Peyer's patch (tissue), 4 donors: ENCODE measurements at regions not wholly inside any gene's neighbourhood (a gene's known extent, or its start where the extent isn't known, plus 50 kb on each side); places are given as distances from the start of the nearest gene placed in this dataset.

ENCODE experiments used
- DNase-seq, 3 donors: peaks; one replicate each; pipeline ENCODE4 v3.0.0-alpha.2; 2017 to 2019
- H3K27ac ChIP-seq, 4 donors: fragments of 200-600 bp; sonication (generic); one replicate each; pipeline ENCODE4 v1.5.1; 2016 to 2019
- H3K27me3 ChIP-seq, 2 donors: fragments of 200-600 bp; sonication (generic); one replicate each; pipeline ENCODE4 v1.5.1; 2019
- H3K36me3 ChIP-seq, 3 donors: fragments of 200-600 bp; sonication (generic); one replicate each; pipeline ENCODE4 v1.5.1; 2016 to 2019
- H3K4me1 ChIP-seq, 4 donors: fragments of 200-600 bp; sonication (generic); one replicate each; pipeline ENCODE4 v1.5.1; 2016 to 2019
- H3K4me3 ChIP-seq, 4 donors: fragments of 200-600 bp; sonication (generic); 1 replicate in 3 of 4; 2 replicates in 1 of 4; pipeline ENCODE4 v1.5.1; 2016 to 2019; ENCODE audit warnings: mild to moderate bottlenecking in 1 of 4
- H3K9me3 ChIP-seq, 4 donors: fragments of 200-600 bp; sonication (generic); one replicate each; pipeline ENCODE4 v1.5.1; 2016 to 2019; ENCODE audit warnings: mild to moderate bottlenecking in 1 of 4
- CTCF ChIP-seq, 6 experiments: fragments of 450-650 bp in 4 of 6; fragments of 200-600 bp in 2 of 6; sonication (generic) in 1 of 6; IDR thresholded peaks; one replicate each; pipeline ENCODE4 v1.5.1; 2017 to 2019; ENCODE audit warnings: antibody characterized with exemption in 6 of 6, mild to moderate bottlenecking in 3 of 6, moderate library complexity in 1 of 6
- POLR2A ChIP-seq, 2 donors: fragments of 450-650 bp; IDR thresholded peaks; one replicate each; pipeline ENCODE4 v1.5.1; 2017; ENCODE audit warnings: antibody characterized with exemption in 2 of 2, mild to moderate bottlenecking in 2 of 2, moderate library complexity in 2 of 2

DNA sequence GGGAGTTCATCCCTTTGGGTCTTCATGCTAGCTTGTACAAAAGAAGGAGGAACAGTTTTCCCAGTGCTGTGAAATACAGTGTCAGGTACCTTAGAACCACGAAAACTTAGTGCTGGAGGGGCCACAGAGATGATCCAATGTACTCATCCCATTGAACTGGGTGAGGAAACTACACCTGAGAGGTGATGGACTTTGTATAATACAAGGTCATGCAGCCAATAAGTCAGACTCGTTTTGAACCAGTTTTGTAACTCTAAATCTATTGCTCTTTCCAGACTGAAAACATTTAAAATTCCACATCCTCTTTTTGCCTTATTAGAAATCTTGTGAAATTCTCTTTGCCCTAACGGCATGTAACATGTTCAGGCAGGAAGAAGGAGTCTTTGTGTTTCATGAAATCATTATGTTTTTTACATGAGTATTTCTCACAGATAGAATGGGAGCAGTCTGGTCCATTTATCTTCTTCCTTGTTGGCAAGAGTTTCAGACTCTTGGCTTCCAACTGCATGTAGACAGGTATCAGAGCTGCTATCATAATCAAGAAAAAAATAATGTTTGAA lies 146.8 kb upstream of the FBXL7 start:
- H3K27me3 ChIP-seq = no peaks in the 10 kb centered on the region
- TF ChIP-seq POLR2A (IDR thresholded peaks at IDR 0.05) (no peak), CTCF (IDR thresholded peaks at IDR 0.05) (no peak)
- no peak for DNase-seq
- H3K27ac ChIP-seq = no peak overlapping the region
- no peaks in the 10 kb centered on the region for H3K4me1 ChIP-seq
- no peak overlapping the region for H3K4me3 ChIP-seq
- no peaks in the 10 kb centered on the region for H3K36me3 ChIP-seq
- no peaks in the 10 kb centered on the region for H3K9me3 ChIP-seq

GRCh38 chr5:15350614-15351013 lies 149.4 kb upstream of the FBXL7 start:
- Histone ChIP-seq H3K9me3 (no peaks in the 10 kb centered on the region), H3K27ac (no peak overlapping the region), H3K4me1 (no peaks in the 10 kb centered on the region), H3K27me3 (no peaks in the 10 kb centered on the region), H3K36me3 (no peaks in the 10 kb centered on the region), H3K4me3 (no peak overlapping the region)
- TF ChIP-seq POLR2A (IDR thresholded peaks at IDR 0.05) = no peak
- TF ChIP-seq CTCF (IDR thresholded peaks at IDR 0.05) = no peak
- DNase-seq = no peak

DNA sequence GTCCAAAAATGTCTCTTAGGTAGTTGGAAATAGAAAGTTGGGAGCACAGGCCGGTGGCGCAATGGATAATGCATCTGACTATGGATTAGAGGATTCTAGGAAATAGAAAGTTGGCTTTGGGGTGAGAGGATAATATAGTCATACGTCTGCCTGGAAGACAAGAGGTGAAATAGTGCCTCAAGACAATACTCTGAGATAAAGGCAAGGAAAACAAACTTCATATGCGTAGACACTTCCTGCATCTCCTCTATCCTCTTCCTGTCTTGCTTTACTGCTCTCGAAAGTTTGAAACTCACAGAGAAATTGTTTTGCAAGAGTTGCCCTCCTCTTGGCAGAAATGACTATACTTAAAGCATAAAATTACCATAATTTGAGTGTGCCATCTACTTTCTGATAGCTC lies 153.2 kb upstream of the FBXL7 start:
- no peak overlapping the region for H3K27ac ChIP-seq
- no peak overlapping the region for H3K4me3 ChIP-seq
- no peaks in the 10 kb centered on the region for H3K36me3 ChIP-seq
- no peaks in the 10 kb centered on the region for H3K9me3 ChIP-seq
- no peaks in the 10 kb centered on the region for H3K4me1 ChIP-seq
- DNase-seq = no peak
- H3K27me3 ChIP-seq = no peaks in the 10 kb centered on the region
- TF ChIP-seq CTCF (IDR thresholded peaks at IDR 0.05) = no peak
- TF ChIP-seq POLR2A (IDR thresholded peaks at IDR 0.05) = no peak

DNA sequence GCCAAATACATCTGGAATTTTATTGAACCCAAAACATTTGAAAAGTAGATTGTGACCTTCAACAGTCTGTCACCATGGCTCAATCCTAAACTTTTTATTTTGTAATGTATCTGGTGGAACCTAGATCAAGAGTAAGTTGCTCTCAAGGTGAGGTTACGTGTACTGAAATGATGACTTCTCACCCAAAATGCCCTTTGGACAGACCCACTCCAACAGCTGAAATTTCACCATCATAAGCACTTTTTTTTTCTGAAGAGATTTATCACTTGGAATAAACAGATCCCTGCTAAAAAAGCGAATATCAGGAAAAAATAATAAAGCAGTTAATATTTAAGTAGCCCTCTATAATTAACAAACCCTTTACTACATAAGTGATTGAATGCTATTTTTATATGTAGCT lies 155.0 kb upstream of the FBXL7 start:
- Histone ChIP-seq H3K4me1 (no peaks in the 10 kb centered on the region), H3K4me3 (no peak overlapping the region), H3K36me3 (no peaks in the 10 kb centered on the region), H3K27me3 (no peaks in the 10 kb centered on the region), H3K27ac (no peak overlapping the region), H3K9me3 (no peaks in the 10 kb centered on the region)
- no peak for DNase-seq
- TF ChIP-seq CTCF (IDR thresholded peaks at IDR 0.05) (no peak), POLR2A (IDR thresholded peaks at IDR 0.05) (no peak)

DNA sequence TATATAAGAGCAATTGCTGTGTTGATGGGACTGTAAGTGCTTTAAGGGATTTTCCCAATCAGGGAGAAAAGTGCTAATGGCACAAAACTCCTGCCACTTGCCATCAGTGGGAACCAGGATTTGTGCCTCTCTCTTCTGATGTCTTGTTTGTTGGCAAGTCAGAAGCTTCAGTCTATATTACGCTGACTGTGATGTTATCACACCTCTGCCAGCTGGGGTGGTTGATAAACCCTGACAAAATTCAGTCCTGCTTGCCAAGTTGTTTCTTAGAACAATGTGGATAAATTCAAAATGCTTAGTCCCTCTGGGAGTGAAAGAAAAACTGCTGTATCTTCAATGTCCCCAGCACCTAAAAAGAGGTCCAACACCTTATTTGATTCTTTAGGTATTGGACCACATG lies 161.4 kb upstream of the FBXL7 start:
- Histone ChIP-seq H3K27me3 (no peaks in the 10 kb centered on the region), H3K4me1 (no peaks in the 10 kb centered on the region), H3K36me3 (no peaks in the 10 kb centered on the region), H3K27ac (no peak overlapping the region), H3K4me3 (no peak overlapping the region), H3K9me3 (no peaks in the 10 kb centered on the region)
- no peak for DNase-seq
- no peak for TF ChIP-seq CTCF (IDR thresholded peaks at IDR 0.05)
- no peak for TF ChIP-seq POLR2A (IDR thresholded peaks at IDR 0.05)
